ENCODE measurements at regions not wholly inside any gene's neighbourhood (a gene's known extent, or its start where the extent isn't known, plus 50 kb on each side); places are given as distances from the start of the nearest gene placed in this dataset.
A peak's percentile ranks its signal among the peaks of the same experiment; 100 is the strongest.

- Histone ChIP-seq H3K27ac (peak overlapping the region; percentile 12 to 74 (median 24)), H3K4me1 (no peaks in the 10 kb centered on the region), H3K36me3 (no peaks in the 10 kb centered on the region), H3K9me3 (no peaks in the 10 kb centered on the region), H3K4me3 (peak overlapping the region; percentile 50 to 60 (median 54)), H3K27me3 (no peaks in the 10 kb centered on the region)
- intact Hi-C loops (cut with DNase I): no loop called here
- ATAC-seq: peak; percentile 80 to 87 (median 84)
- peak; percentile 51 to 87 (median 69) for DNase-seq
- TF ChIP-seq POLR2A (IDR thresholded peaks at IDR 0.05): peak; percentile 35
- TF ChIP-seq CTCF (IDR thresholded peaks at IDR 0.05): peak in 2 of 4 donors; percentile 5 to 17
- WGBS (ENCODE audit: insufficient coverage, low coverage, low lambda C conversion rate, missing lambda C conversion rate): 6% methylated on average over 7 of the region's 52 CpGs
Measured at GRCh38 chr1:59146651-59147358, 150.1 kb upstream of the FGGY start.

GRCh38 chr1:59149435-59149834, 147.5 kb upstream of the FGGY start:
- TF ChIP-seq POLR2A (IDR thresholded peaks at IDR 0.05): no peak
- no peak for TF ChIP-seq CTCF (IDR thresholded peaks at IDR 0.05)
- Histone ChIP-seq H3K4me3 (no peak overlapping the region), H3K4me1 (no peaks in the 10 kb centered on the region), H3K9me3 (no peaks in the 10 kb centered on the region), H3K27ac (no peak overlapping the region), H3K36me3 (no peaks in the 10 kb centered on the region), H3K27me3 (no peaks in the 10 kb centered on the region)
- DNase-seq (no peak), ATAC-seq (no peak)
- 82% methylated on average over 5 of the region's 5 CpGs for WGBS (ENCODE audit: insufficient coverage, low coverage, low lambda C conversion rate, missing lambda C conversion rate)
- intact Hi-C loops (cut with DNase I): no loop called here

GRCh38 chr1:59150577-59151386, 146.1 kb upstream of the FGGY start:
- Histone ChIP-seq H3K4me3 (no peak overlapping the region), H3K4me1 (no peaks in the 10 kb centered on the region), H3K27ac (peak overlapping the region in 2 of 3 donors; percentile 1 to 25), H3K36me3 (no peaks in the 10 kb centered on the region), H3K27me3 (no peaks in the 10 kb centered on the region), H3K9me3 (no peaks in the 10 kb centered on the region)
- WGBS (ENCODE audit: insufficient coverage, low coverage, low lambda C conversion rate, missing lambda C conversion rate): 11% methylated on average over 3 of the region's 4 CpGs
- peak in 1 of 3 donors; percentile 67 for DNase-seq
- no peak for TF ChIP-seq POLR2A (IDR thresholded peaks at IDR 0.05)
- TF ChIP-seq CTCF (IDR thresholded peaks at IDR 0.05): no peak
- intact Hi-C loops (cut with DNase I): no loop called here
- ATAC-seq: peak; percentile 35 to 75 (median 60)

- DNase-seq (no peak), ATAC-seq (no peak)
- Histone ChIP-seq H3K4me3 (no peak overlapping the region), H3K4me1 (no peaks in the 10 kb centered on the region), H3K27ac (peak overlapping the region in 2 of 3 donors; percentile 1 to 25), H3K36me3 (no peaks in the 10 kb centered on the region), H3K9me3 (no peaks in the 10 kb centered on the region), H3K27me3 (no peaks in the 10 kb centered on the region)
- no peak for TF ChIP-seq CTCF (IDR thresholded peaks at IDR 0.05)
- TF ChIP-seq POLR2A (IDR thresholded peaks at IDR 0.05): no peak
- intact Hi-C loops (cut with DNase I): no loop called here
- no CpG with 5 or more reads among the region's 4 CpGs for WGBS (ENCODE audit: insufficient coverage, low coverage, low lambda C conversion rate, missing lambda C conversion rate)
Measured at GRCh38 chr1:59151387-59151761, 145.5 kb upstream of the FGGY start.
